ENCODE measurements at regions not wholly inside any gene's neighbourhood (a gene's known extent, or its start where the extent isn't known, plus 50 kb on each side); places are given as distances from the start of the nearest gene placed in this dataset.
"Not testable (repeated sequence)": the region's sequence is repeated elsewhere in the genome, so short reads cannot be mapped to it uniquely, and the experiment has no call there.

GRCh38 chr12:76183459-76184186, 99.1 kb upstream of the NAP1L1 start:
- DNase-seq, result peak in 30 of 56 donors; percentile 1 to 74 (median 22)

DNA sequence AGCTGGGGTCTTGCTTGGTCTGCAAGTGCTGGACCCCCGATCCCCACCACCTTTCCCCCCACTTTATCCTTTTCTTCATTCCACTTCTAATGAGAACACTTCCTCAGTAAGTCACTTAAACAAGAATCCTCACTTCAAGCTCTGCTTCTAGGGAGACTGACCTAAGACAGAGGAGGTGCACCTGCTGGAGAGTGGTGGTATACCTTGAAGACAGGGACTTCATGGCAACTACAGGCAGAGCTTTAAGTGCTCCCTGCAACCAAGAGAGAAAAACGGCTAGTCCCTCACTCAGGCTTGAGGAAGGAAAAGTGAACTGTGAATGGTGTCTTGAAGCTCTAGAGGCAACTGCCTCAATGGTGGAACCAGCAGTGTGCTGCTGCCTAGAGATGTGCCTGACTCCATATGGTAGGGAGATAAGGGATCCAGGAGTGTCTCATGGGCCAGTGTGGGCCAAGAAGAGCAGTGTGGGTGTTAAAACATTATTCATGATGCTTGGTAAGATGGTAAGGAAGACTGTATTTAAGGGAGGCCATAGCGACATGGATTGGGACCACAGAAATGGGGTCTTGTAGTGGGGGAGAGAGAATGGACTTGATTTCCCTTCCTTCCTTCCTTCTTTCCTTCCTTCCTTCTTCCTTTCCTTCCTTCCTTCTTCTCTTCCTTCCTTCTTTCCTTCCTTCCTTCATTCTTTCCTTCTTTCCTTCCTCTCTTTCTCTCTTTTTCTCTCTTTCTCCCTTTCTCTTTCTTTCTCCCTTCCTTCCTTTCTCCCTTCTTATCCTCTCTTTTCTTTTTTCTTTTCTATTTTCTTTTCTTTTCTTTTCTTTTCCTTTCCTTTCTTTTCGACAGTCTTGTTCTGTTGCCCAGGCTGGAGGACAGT, 96.2 kb upstream of the NAP1L1 start:
- DNase-seq, result no peak

- no peak for DNase-seq
Measured at GRCh38 chr12:76178452-76178851, 94.0 kb upstream of the NAP1L1 start.

DNA sequence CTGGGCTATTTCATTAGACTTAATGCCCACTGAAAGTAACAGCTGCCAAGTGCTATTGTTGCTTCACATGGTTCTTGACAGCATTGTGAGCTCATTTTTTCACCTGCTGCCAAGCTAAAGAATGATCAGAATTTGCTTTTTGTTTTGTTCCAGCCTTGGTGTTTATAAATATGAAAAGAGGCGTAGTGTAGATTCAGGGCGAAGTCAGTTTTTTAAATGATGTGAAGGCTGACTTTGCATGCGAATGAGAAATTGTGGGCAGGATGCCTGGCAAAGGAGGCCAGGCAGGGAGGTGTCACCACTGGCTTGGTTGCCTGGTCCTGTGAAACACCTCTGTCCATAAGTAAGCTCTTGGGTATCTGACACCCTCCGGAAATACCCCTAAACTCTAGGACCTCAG, 93.3 kb upstream of the NAP1L1 start:
- DNase-seq, result no peak

- no peak for DNase-seq
Measured at GRCh38 chr12:76176940-76177339, 92.5 kb upstream of the NAP1L1 start.

GRCh38 chr12:76175946-76176345, 91.5 kb upstream of the NAP1L1 start:
- not testable (repeated sequence) for DNase-seq

- DNase-seq, result no peak
Measured at GRCh38 chr12:76173756-76174155, 89.3 kb upstream of the NAP1L1 start.

DNA sequence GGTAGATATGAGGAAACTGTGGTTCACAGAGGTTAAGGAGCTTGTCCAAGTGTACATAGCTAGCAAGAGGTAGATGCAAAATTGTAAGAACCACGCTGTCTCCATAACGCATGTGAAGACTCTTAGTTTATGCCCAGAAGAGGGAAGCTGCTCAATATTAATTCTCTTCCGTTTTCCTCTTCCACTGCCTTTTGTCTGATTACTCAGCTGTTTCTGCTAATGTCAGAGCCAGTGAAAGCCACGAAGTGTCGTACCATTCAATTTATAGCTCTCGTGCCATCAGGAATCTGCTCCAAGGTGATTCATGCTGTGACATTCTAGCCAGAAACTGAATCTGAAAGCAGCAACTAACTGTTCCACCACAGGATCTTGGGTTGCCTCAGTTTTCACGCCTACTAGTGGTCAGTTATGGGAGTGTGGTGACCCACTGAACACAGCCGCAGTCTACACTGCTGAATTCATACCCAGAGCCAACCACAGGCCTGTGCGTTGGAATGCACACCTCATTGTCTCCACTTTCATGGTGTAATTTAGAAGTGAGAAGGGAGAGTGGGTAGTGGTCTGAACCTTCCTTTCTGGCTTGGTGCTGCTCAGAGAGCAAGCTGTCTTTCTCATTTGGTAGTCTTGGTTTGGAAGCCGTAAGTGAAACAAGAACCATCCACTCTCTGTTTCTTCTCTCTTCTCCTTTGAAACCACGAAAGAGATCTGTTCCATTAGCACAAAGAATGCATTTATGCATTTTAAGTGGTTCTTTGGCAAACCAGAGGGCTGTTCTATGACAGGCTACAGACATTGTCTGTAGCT, 74.2 kb upstream of the NAP1L1 start:
- DNase-seq, result peak in 27 of 56 donors; percentile 3 to 44 (median 19)

GRCh38 chr12:76156726-76157125, 72.2 kb upstream of the NAP1L1 start:
- DNase-seq, result peak in 3 of 56 donors; percentile 6 to 14 (median 9)

DNA sequence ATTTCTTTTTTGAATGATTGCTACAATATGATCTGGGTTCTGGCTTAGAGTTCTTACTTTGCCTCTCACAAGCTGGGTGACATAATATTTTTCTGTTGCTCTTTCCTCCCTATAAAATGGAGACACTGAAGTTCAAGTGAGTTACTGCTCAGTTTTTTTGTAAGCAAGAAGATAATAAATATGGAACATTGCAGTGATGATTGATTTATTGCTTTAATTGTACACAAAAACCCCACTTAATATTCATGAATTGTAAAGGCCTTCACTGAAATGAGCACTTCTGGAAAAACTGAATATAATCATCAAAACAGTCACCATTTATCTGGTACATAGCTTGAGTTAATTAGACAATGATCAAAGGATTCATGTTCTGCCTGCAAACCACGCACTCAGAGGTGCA, 71.8 kb upstream of the NAP1L1 start:
- no peak for DNase-seq

- no peak for DNase-seq
Measured at GRCh38 chr12:76155157-76155670, 70.7 kb upstream of the NAP1L1 start.

DNA sequence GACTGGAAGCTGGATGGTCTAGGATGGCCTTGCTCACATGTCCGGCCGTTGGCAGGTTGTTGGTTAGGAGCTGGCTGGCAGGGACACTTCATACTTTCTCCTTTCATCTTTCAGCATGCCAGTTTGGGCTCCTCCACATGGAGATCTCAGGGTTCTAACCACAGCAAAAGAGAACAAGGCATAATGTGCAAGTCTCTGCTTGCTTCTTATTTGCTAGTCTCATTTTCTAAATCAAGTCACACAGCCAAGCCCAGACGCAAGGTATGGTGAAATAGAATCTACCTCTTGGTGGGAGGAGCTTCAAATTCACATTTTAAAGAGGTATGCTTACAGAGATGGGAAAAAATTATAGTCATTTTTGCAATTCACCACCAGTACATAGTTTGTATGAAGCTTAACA, 69.1 kb upstream of the NAP1L1 start:
- no peak for DNase-seq

DNA sequence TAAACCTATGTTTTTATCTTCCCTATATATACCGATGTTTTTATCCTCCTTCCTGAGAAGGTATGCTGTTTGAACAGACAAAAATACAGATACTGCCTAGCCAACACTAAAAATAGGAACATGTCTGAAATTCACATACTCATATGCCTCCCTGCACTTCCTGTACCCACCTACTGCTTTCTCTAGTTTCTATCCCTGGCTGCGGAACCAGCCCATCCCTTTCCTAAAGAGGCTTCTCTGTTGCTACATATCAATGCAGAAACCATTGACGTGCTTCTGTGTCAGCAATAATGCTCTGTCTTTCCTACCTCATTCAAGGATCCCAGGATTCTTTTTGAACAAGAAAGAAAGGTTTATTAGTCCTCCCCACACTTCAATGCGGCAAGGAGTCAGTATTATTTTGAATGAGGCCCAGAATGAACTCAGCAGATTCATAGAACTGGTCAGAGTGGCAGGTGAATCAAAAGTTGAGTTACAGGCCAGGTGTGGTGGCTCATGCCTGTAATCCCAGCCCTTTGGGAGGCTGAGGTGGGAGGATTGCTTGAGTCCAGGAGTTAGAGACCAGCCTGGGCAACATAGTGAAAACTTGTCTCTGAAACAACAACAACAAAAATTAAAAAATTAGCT, 67.8 kb upstream of the NAP1L1 start:
- DNase-seq, result peak in 17 of 56 donors; percentile 2 to 79 (median 11)

DNA sequence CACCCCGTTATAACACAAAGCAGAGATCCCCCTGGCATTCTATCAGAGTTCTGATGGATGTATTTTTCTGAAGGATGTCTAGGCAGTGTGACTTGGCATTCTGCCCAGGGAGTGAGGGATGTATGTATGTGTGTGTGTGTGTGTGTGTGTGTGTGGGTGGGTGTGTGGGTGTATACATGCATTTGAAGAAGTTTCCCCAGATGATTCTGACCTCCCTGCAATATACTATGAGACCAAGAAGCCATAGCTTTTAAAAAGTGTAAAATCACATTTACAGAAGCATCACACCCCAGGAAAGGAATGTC, 59.7 kb upstream of the NAP1L1 start:
- DNase-seq, result peak in 1 of 56 donors; percentile 1

DNA sequence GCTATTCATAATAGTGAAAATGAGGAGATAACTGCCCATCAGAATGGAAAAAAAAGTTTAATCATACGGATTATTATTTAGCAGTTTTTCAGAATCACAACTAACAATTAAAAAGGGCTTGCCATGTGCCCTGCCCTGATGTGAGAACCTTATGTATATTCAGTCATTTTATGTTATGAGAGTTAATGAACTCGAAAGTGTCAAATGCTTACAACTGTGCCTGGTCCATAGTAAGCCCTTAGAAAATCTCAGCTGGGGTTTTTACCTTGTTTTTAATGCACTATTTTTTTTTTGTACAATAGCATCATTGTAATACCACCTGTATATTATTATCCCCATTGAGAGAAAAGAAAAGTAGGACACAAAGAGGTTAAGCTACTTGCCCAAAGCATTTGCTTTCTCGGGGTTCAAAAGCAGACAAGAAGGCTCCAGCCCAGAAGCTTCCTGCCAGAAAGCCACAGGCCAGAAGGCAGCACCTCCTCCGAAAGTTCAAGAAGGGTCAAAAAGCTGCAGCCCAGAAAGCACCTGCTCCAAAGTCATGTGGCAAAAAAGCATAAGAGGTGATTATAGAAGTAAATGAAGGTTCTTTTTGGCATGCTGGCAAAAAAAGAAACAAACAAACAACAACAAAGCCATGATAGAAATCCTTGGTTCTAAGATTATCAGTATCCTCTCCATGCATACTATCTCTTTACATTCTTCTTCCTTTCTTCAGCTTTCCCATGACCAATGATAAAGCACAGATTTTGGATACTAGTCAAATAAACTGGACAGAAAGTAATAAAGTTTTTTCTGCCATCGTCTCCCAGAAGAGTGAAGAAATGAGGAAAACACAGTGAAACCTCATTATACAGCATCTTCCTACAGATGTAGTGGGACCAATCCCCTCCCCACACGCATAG, 59.1 kb upstream of the NAP1L1 start:
- no peak for DNase-seq

DNA sequence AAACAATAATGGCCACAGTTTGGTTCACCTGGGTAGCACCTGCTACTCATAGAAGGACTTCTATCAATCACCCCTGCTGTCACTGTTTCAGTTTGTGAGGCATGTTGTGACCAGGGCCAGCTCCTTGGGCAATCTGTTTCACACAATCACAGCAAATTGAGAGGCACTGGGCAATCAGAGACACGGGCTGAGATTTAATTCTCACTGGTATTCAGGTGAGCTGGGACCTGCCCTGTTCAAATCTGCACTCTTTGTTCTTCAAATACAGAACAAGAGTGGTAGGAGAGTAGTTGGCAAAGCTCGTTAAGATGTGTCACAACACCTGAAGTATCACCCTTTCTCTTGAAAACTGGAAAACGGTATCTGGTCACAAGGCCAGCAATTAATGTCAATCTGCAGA, 57.8 kb upstream of the NAP1L1 start:
- no peak for DNase-seq

- DNase-seq, result no peak
Measured at GRCh38 chr12:76138656-76139055, 54.2 kb upstream of the NAP1L1 start.

GRCh38 chr12:76137606-76138005, 53.1 kb upstream of the NAP1L1 start:
- no peak for DNase-seq

DNA sequence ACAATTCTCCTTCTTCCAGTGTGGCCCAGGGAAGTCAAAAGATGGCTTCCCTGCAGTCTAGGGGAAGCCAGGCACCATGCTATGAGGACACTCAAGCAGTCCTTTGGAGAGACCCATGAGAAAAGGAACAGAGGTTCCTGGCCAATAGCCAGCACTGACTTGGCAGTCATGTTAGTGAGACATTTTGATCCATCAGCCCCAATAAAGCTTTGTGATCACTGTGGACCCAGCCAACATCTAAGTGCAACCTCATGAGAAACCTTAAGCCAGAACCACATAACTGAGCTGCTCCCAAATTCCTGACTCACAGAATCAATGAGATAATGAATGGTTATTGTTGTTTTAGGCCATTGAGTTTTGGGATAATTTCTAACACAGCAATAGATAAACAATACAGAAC, 51.0 kb upstream of the NAP1L1 start:
- DNase-seq, result no peak
